GM19468 (cell line): ENCODE measurements at regions not wholly inside any gene's neighbourhood (a gene's known extent, or its start where the extent isn't known, plus 50 kb on each side); places are given as distances from the start of the nearest gene placed in this dataset.
"Not testable (repeated sequence)": the region's sequence is repeated elsewhere in the genome, so short reads cannot be mapped to it uniquely, and the experiment has no call there.

Experiments
- ATAC-seq: cut with Tn5 transposase; IDR thresholded peaks from one replicate; pipeline ENCODE4 v1.9.1; 2021; ENCODE audit warnings: mild to moderate bottlenecking, moderate library complexity, moderate number of reproducible peaks; ENCODE audit not compliant: unreplicated experiment; ENCODE audit errors: extremely low read depth

- peak; percentile 95 for ATAC-seq
These were observed 247.7 kb upstream of the ARSJ start for GRCh38 chr4:114226968-114227760.

GRCh38 chr4:114229706-114230105 lies 250.3 kb upstream of the ARSJ start:
- ATAC-seq = no peak

- ATAC-seq = no peak
These were observed 256.8 kb upstream of the ARSJ start for GRCh38 chr4:114236171-114236769.

GRCh38 chr4:114237997-114238396 lies 258.6 kb upstream of the ARSJ start:
- no peak for ATAC-seq

- ATAC-seq = no peak
These were observed 270.1 kb upstream of the ARSJ start for GRCh38 chr4:114249561-114249960.

- no peak for ATAC-seq
These were observed 270.5 kb upstream of the ARSJ start for GRCh38 chr4:114249976-114250375.

GRCh38 chr4:114250439-114250891 lies 271.0 kb upstream of the ARSJ start:
- no peak for ATAC-seq

- no peak for ATAC-seq
These were observed 271.6 kb upstream of the ARSJ start for GRCh38 chr4:114251020-114251419.

GRCh38 chr4:114252499-114252898 lies 273.1 kb upstream of the ARSJ start:
- ATAC-seq = no peak

- ATAC-seq = no peak
These were observed 278.1 kb upstream of the ARSJ start for GRCh38 chr4:114257501-114257900.

- ATAC-seq = not testable (repeated sequence)
These were observed 283.0 kb upstream of the ARSJ start for GRCh38 chr4:114262421-114262820.

GRCh38 chr4:114263233-114263632 lies 283.8 kb upstream of the ARSJ start:
- ATAC-seq = no peak

- ATAC-seq = no peak
These were observed 285.0 kb upstream of the ARSJ start for GRCh38 chr4:114264452-114264851.

- ATAC-seq = no peak
These were observed 285.4 kb upstream of the ARSJ start for GRCh38 chr4:114264877-114265291.

- no peak for ATAC-seq
These were observed 285.9 kb upstream of the ARSJ start for GRCh38 chr4:114265342-114265741.

GRCh38 chr4:114267976-114268375 lies 288.5 kb upstream of the ARSJ start:
- ATAC-seq = no peak

GRCh38 chr4:114271031-114271430 lies 291.6 kb upstream of the ARSJ start:
- ATAC-seq = no peak

- ATAC-seq = no peak
These were observed 292.8 kb upstream of the ARSJ start for GRCh38 chr4:114272226-114272625.

- no peak for ATAC-seq
These were observed 293.8 kb upstream of the ARSJ start for GRCh38 chr4:114273238-114273637.

GRCh38 chr4:114277690-114278089 lies 298.2 kb upstream of the ARSJ start:
- no peak for ATAC-seq

- ATAC-seq = no peak
These were observed 299.6 kb upstream of the ARSJ start for GRCh38 chr4:114279066-114279465.

- no peak for ATAC-seq
These were observed 300.3 kb upstream of the ARSJ start for GRCh38 chr4:114279711-114280110.
